ENCODE measurements at regions not wholly inside any gene's neighbourhood (a gene's known extent, or its start where the extent isn't known, plus 50 kb on each side); places are given as distances from the start of the nearest gene placed in this dataset.

DNA sequence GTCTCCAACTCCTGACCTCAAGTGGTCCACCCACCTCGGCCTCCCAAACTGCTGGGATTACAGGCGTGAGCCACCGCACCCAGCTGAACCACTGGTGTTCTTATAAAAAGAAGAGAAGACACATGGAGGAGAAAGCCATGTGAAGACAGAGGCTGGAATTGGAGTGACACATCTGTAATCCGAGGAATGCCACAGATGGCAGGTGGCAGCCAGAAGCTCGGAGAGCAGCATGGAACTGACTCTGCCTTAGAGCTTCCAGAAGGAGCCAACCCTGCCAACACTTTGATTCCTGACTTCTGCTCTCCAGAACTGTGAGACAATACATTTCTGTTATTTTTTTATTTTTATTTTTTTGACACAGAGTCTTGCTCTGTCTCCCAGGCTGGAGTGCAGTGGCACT is 59.0 kb upstream of the ATP2B4 start:
- TF ChIP-seq ARNTL (CRISPR knock-in tag; IDR thresholded peaks at IDR 0.05; ENCODE audit: borderline replicate concordance, low read depth) (no peak), RARB (CRISPR knock-in tag; IDR thresholded peaks at IDR 0.05) (no peak), ZNF565 (CRISPR knock-in tag; conservative IDR thresholded peaks at IDR 0.05; ENCODE audit: low read depth) (no peak), ESRRG (CRISPR knock-in tag; IDR thresholded peaks at IDR 0.05) (no peak), ZFP3 (CRISPR knock-in tag; IDR thresholded peaks at IDR 0.05) (no peak), ZFP30 (CRISPR knock-in tag; IDR thresholded peaks at IDR 0.05) (no peak), TCF4 (CRISPR knock-in tag; IDR thresholded peaks at IDR 0.05; ENCODE audit: borderline replicate concordance) (no peak), GLIS3 (CRISPR knock-in tag; IDR thresholded peaks at IDR 0.05) (no peak), CSDC2 (CRISPR knock-in tag; IDR thresholded peaks at IDR 0.05) (no peak), ISL1 (CRISPR knock-in tag; IDR thresholded peaks at IDR 0.05) (no peak)
- TF ChIP-seq, protein P1, sequence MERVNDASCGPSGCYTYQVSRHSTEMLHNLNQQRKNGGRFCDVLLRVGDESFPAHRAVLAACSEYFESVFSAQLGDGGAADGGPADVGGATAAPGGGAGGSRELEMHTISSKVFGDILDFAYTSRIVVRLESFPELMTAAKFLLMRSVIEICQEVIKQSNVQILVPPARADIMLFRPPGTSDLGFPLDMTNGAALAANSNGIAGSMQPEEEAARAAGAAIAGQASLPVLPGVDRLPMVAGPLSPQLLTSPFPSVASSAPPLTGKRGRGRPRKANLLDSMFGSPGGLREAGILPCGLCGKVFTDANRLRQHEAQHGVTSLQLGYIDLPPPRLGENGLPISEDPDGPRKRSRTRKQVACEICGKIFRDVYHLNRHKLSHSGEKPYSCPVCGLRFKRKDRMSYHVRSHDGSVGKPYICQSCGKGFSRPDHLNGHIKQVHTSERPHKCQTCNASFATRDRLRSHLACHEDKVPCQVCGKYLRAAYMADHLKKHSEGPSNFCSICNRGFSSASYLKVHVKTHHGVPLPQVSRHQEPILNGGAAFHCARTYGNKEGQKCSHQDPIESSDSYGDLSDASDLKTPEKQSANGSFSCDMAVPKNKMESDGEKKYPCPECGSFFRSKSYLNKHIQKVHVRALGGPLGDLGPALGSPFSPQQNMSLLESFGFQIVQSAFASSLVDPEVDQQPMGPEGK (CRISPR knock-in tag; IDR thresholded peaks at IDR 0.05; ENCODE audit: borderline replicate concordance), result no peak
- TF ChIP-seq, protein P2, sequence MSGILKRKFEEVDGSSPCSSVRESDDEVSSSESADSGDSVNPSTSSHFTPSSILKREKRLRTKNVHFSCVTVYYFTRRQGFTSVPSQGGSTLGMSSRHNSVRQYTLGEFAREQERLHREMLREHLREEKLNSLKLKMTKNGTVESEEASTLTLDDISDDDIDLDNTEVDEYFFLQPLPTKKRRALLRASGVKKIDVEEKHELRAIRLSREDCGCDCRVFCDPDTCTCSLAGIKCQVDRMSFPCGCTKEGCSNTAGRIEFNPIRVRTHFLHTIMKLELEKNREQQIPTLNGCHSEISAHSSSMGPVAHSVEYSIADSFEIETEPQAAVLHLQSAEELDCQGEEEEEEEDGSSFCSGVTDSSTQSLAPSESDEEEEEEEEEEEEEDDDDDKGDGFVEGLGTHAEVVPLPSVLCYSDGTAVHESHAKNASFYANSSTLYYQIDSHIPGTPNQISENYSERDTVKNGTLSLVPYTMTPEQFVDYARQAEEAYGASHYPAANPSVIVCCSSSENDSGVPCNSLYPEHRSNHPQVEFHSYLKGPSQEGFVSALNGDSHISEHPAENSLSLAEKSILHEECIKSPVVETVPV (CRISPR knock-in tag; IDR thresholded peaks at IDR 0.05), result no peak
- TF ChIP-seq, protein P3, sequence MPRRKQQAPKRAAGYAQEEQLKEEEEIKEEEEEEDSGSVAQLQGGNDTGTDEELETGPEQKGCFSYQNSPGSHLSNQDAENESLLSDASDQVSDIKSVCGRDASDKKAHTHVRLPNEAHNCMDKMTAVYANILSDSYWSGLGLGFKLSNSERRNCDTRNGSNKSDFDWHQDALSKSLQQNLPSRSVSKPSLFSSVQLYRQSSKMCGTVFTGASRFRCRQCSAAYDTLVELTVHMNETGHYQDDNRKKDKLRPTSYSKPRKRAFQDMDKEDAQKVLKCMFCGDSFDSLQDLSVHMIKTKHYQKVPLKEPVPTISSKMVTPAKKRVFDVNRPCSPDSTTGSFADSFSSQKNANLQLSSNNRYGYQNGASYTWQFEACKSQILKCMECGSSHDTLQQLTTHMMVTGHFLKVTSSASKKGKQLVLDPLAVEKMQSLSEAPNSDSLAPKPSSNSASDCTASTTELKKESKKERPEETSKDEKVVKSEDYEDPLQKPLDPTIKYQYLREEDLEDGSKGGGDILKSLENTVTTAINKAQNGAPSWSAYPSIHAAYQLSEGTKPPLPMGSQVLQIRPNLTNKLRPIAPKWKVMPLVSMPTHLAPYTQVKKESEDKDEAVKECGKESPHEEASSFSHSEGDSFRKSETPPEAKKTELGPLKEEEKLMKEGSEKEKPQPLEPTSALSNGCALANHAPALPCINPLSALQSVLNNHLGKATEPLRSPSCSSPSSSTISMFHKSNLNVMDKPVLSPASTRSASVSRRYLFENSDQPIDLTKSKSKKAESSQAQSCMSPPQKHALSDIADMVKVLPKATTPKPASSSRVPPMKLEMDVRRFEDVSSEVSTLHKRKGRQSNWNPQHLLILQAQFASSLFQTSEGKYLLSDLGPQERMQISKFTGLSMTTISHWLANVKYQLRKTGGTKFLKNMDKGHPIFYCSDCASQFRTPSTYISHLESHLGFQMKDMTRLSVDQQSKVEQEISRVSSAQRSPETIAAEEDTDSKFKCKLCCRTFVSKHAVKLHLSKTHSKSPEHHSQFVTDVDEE (CRISPR knock-in tag; IDR thresholded peaks at IDR 0.05), result no peak
